ENCODE measurements at regions not wholly inside any gene's neighbourhood (a gene's known extent, or its start where the extent isn't known, plus 50 kb on each side); places are given as distances from the start of the nearest gene placed in this dataset.

- no peak overlapping the region for H3K27ac ChIP-seq (ENCODE audit: low read depth in 2 of 2, low read length in 2 of 2)
Measured at GRCh38 chr12:45674181-45674977, 55.1 kb upstream of the ARID2 start.

GRCh38 chr12:45675534-45675933 is 54.0 kb upstream of the ARID2 start:
- no peak overlapping the region for H3K9ac ChIP-seq (ENCODE audit: low read length in 3 of 3)
- H3K9me3 ChIP-seq (ENCODE audit: control insufficient read depth in 2 of 3, insufficient read depth in 1 of 3, low read length in 3 of 3) = no peaks in the 10 kb centered on the region
- no peak overlapping the region for H3K4me3 ChIP-seq (ENCODE audit: low read length in 3 of 3)
- TF ChIP-seq CTCF (IDR thresholded peaks at IDR 0.05; ENCODE audit: borderline replicate concordance, extremely low read depth, insufficient read depth) = no peak
- H3K27ac ChIP-seq (ENCODE audit: low read depth in 2 of 2, low read length in 2 of 2) = no peak overlapping the region
- H3K4me1 ChIP-seq (ENCODE audit: control insufficient read depth in 2 of 3, insufficient read depth in 2 of 3, low read depth in 1 of 3, low read length in 3 of 3) = no peaks in the 10 kb centered on the region
- intact Hi-C loops (cut with DNase I) = no loop called here
- no peaks in the 10 kb centered on the region for H3K27me3 ChIP-seq (ENCODE audit: control insufficient read depth, insufficient read depth, low read length)
- no peak for DNase-seq
- no peak for FAIRE-seq
- H3K36me3 ChIP-seq (ENCODE audit: control insufficient read depth in 2 of 3, insufficient read depth in 3 of 3, low read length in 3 of 3) = no peaks in the 10 kb centered on the region

More at GRCh38 chr12:45674181-45674977, 55.1 kb upstream of the ARID2 start:
- Histone ChIP-seq H3K9ac (ENCODE audit: low read length in 3 of 3) (no peak overlapping the region), H3K27me3 (ENCODE audit: control insufficient read depth, insufficient read depth, low read length) (no peaks in the 10 kb centered on the region), H3K36me3 (ENCODE audit: control insufficient read depth in 2 of 3, insufficient read depth in 3 of 3, low read length in 3 of 3) (no peaks in the 10 kb centered on the region), H3K4me3 (ENCODE audit: low read length in 3 of 3) (no peak overlapping the region), H3K4me1 (ENCODE audit: control insufficient read depth in 2 of 3, insufficient read depth in 2 of 3, low read depth in 1 of 3, low read length in 3 of 3) (no peaks in the 10 kb centered on the region), H3K9me3 (ENCODE audit: control insufficient read depth in 2 of 3, insufficient read depth in 1 of 3, low read length in 3 of 3) (no peaks in the 10 kb centered on the region)
- DNase-seq = peak in 1 of 5 donors; percentile 9
- no peak for TF ChIP-seq CTCF (IDR thresholded peaks at IDR 0.05; ENCODE audit: borderline replicate concordance, extremely low read depth, insufficient read depth)
- intact Hi-C loops (cut with DNase I) = no loop called here
- no peak for FAIRE-seq
